Neural cell (in vitro differentiated cells): ENCODE measurements at regions not wholly inside any gene's neighbourhood (a gene's known extent, or its start where the extent isn't known, plus 50 kb on each side); places are given as distances from the start of the nearest gene placed in this dataset.

Experiments
- H2AFZ ChIP-seq: fragments of 200-600, 300-800 bp; sonication (generic), shearing (Covaris generic); 2 replicates; pipeline ENCODE4 v1.6.0; 2014; ENCODE audit warnings: low read depth, mild to moderate bottlenecking, antibody characterized with exemption, low read length, moderate library complexity
- H3F3A ChIP-seq: fragments of 200-600 bp; shearing (Covaris generic); 2 replicates; pipeline ENCODE4 v1.6.1; 2016; ENCODE audit warnings: mild to moderate bottlenecking, moderate library complexity, mixed read lengths, antibody characterized with exemption, low read length; ENCODE audit not compliant: insufficient read depth, poor library complexity, severe bottlenecking
- H3K27ac ChIP-seq: fragments of 200-600, 300-800 bp; sonication (generic), shearing (Covaris generic); 2 replicates; pipeline ENCODE4 v1.5.1; 2014; ENCODE audit warnings: mild to moderate bottlenecking, low read length, moderate library complexity
- H3K27me3 ChIP-seq: fragments of 300-800, 200-600 bp; sonication (generic), shearing (Covaris generic); 2 replicates; pipeline ENCODE4 v1.6.0; 2014; ENCODE audit warnings: mild to moderate bottlenecking, low read depth, low read length, moderate library complexity; ENCODE audit not compliant: insufficient read depth
- H3K36me3 ChIP-seq: fragments of 300-800, 200-600 bp; sonication (generic), shearing (Covaris generic); 2 replicates; pipeline ENCODE4 v1.5.1; 2014; ENCODE audit warnings: mild to moderate bottlenecking, antibody characterized with exemption, low read length, moderate library complexity; ENCODE audit not compliant: insufficient read depth
- H3K4me2 ChIP-seq: fragments of 300-800, 200-600 bp; sonication (generic), shearing (Covaris generic); 2 replicates; pipeline ENCODE4 v1.6.0; 2014; ENCODE audit warnings: mild to moderate bottlenecking, low read length
- H3K4me3 ChIP-seq: fragments of 300-800, 200-600 bp; sonication (generic), shearing (Covaris generic); 2 replicates; pipeline ENCODE4 v1.5.1; 2014; ENCODE audit warnings: mild to moderate bottlenecking, low read length, moderate library complexity
- H3K79me2 ChIP-seq: fragments of 200-600 bp; shearing (Covaris generic); replicated peaks from 2 replicates; pipeline ENCODE4 v1.6.0; 2014; ENCODE audit warnings: mild to moderate bottlenecking, low read length, moderate library complexity; ENCODE audit not compliant: insufficient read depth
- H3K9ac ChIP-seq: fragments of 300-800, 200-600 bp; sonication (generic), shearing (Covaris generic); 2 replicates; pipeline ENCODE4 v1.6.1; 2016; ENCODE audit warnings: mild to moderate bottlenecking, low read length, mixed read lengths
- H3K9me2 ChIP-seq: fragments of 200-600 bp; shearing (Covaris generic); 2 replicates; pipeline ENCODE4 v1.6.1; 2016; ENCODE audit warnings: mild to moderate bottlenecking, low read length, mixed read lengths; ENCODE audit not compliant: insufficient read depth
- H3K9me3 ChIP-seq: fragments of 200-600, 300-800 bp; sonication (generic), shearing (Covaris generic); 2 replicates; pipeline ENCODE4 v1.6.1; 2016; ENCODE audit warnings: mild to moderate bottlenecking, mixed run types, low read length, moderate library complexity, mixed read lengths
- H4K20me1 ChIP-seq: fragments of 200-600 bp; shearing (Covaris generic); 2 replicates; pipeline ENCODE4 v1.6.1; 2016; ENCODE audit warnings: mild to moderate bottlenecking, mixed run types; ENCODE audit not compliant: insufficient read depth
- EP300 ChIP-seq: fragments of 450-650 bp; conservative IDR thresholded peaks from 2 replicates; pipeline ENCODE4 v1.6.1; 2014; ENCODE audit warnings: antibody characterized with exemption, mild to moderate bottlenecking, moderate library complexity; ENCODE audit not compliant: poor library complexity, severe bottlenecking
- EZH2 ChIP-seq: fragments of 200-600, 300-800 bp; shearing (Covaris generic), sonication (generic); IDR thresholded peaks from 2 replicates; pipeline ENCODE4 v1.6.1; 2014; ENCODE audit warnings: antibody characterized with exemption, low read length, borderline replicate concordance, mild to moderate bottlenecking; ENCODE audit not compliant: insufficient read depth, poor library complexity, severe bottlenecking
- MXI1 ChIP-seq: fragments of 450-650 bp; conservative IDR thresholded peaks from 2 replicates; pipeline ENCODE4 v1.6.1; 2014; ENCODE audit warnings: antibody characterized with exemption, mild to moderate bottlenecking; ENCODE audit not compliant: poor library complexity, severe bottlenecking
- POLR2AphosphoS5 ChIP-seq: IDR thresholded peaks from 2 replicates; pipeline ENCODE4 v1.6.1; 2012
- RAD21 ChIP-seq: fragments of 450-650 bp; conservative IDR thresholded peaks from 2 replicates; pipeline ENCODE4 v1.6.1; 2014; ENCODE audit warnings: antibody characterized with exemption, mild to moderate bottlenecking, moderate library complexity
- SMC3 ChIP-seq: fragments of 450-650 bp; conservative IDR thresholded peaks from 2 replicates; pipeline ENCODE4 v1.6.1; 2014; ENCODE audit warnings: antibody characterized with exemption, mild to moderate bottlenecking, moderate library complexity; ENCODE audit not compliant: poor library complexity
- TAF1 ChIP-seq: IDR thresholded peaks from 2 replicates; pipeline ENCODE4 v1.6.1; 2012; ENCODE audit warnings: low read depth
- TF ChIP-seq, protein P1 (sequence below): fragments of 450-650 bp; IDR thresholded peaks from 2 replicates; pipeline ENCODE4 v1.5.1; 2014; ENCODE audit warnings: antibody characterized with exemption, mild to moderate bottlenecking, moderate library complexity; ENCODE audit not compliant: poor library complexity, severe bottlenecking
- TF ChIP-seq, protein P2 (sequence below): IDR thresholded peaks from 2 replicates; pipeline ENCODE4 v1.6.1; 2012; ENCODE audit warnings: borderline replicate concordance

DNA sequence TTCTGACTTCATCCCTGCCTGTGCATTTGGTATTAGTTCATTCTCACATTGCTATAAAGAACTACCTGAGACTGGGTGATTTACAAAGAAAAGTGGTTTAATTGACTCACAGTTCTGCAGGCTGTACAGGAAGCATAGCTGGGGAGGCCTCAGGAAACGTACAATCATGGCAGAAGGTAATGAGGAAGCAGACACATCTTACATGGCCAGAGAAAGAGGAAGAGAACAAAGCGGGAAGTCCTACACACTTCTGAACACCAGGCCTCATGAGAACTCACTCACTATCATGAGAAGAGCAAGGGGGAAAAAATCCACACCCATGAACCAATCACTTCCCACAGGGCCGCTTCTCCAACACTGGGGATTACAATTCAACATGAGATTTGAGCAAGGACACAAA is 303.9 kb downstream of the CBLN4 start:
- TF ChIP-seq MXI1 (no peak), EZH2 (no peak), SMC3 (no peak), EP300 (no peak), TAF1 (no peak), POLR2AphosphoS5 (no peak), RAD21 (no peak)
- TF ChIP-seq, protein P1, sequence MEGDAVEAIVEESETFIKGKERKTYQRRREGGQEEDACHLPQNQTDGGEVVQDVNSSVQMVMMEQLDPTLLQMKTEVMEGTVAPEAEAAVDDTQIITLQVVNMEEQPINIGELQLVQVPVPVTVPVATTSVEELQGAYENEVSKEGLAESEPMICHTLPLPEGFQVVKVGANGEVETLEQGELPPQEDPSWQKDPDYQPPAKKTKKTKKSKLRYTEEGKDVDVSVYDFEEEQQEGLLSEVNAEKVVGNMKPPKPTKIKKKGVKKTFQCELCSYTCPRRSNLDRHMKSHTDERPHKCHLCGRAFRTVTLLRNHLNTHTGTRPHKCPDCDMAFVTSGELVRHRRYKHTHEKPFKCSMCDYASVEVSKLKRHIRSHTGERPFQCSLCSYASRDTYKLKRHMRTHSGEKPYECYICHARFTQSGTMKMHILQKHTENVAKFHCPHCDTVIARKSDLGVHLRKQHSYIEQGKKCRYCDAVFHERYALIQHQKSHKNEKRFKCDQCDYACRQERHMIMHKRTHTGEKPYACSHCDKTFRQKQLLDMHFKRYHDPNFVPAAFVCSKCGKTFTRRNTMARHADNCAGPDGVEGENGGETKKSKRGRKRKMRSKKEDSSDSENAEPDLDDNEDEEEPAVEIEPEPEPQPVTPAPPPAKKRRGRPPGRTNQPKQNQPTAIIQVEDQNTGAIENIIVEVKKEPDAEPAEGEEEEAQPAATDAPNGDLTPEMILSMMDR = no peak
- TF ChIP-seq, protein P2, sequence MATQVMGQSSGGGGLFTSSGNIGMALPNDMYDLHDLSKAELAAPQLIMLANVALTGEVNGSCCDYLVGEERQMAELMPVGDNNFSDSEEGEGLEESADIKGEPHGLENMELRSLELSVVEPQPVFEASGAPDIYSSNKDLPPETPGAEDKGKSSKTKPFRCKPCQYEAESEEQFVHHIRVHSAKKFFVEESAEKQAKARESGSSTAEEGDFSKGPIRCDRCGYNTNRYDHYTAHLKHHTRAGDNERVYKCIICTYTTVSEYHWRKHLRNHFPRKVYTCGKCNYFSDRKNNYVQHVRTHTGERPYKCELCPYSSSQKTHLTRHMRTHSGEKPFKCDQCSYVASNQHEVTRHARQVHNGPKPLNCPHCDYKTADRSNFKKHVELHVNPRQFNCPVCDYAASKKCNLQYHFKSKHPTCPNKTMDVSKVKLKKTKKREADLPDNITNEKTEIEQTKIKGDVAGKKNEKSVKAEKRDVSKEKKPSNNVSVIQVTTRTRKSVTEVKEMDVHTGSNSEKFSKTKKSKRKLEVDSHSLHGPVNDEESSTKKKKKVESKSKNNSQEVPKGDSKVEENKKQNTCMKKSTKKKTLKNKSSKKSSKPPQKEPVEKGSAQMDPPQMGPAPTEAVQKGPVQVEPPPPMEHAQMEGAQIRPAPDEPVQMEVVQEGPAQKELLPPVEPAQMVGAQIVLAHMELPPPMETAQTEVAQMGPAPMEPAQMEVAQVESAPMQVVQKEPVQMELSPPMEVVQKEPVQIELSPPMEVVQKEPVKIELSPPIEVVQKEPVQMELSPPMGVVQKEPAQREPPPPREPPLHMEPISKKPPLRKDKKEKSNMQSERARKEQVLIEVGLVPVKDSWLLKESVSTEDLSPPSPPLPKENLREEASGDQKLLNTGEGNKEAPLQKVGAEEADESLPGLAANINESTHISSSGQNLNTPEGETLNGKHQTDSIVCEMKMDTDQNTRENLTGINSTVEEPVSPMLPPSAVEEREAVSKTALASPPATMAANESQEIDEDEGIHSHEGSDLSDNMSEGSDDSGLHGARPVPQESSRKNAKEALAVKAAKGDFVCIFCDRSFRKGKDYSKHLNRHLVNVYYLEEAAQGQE = no peak
- Histone ChIP-seq H3K4me3 (no peak overlapping the region), H4K20me1 (no peaks in the 10 kb centered on the region), H2AFZ (no peak overlapping the region), H3K79me2 (no peaks in the 10 kb centered on the region), H3K9ac (no peak overlapping the region), H3K27ac (no peak overlapping the region), H3K27me3 (no peaks in the 10 kb centered on the region), H3K36me3 (no peaks in the 10 kb centered on the region), H3K9me3 (no peaks in the 10 kb centered on the region), H3F3A (no peaks in the 10 kb centered on the region), H3K9me2 (no peaks in the 10 kb centered on the region), H3K4me2 (no peak overlapping the region)

DNA sequence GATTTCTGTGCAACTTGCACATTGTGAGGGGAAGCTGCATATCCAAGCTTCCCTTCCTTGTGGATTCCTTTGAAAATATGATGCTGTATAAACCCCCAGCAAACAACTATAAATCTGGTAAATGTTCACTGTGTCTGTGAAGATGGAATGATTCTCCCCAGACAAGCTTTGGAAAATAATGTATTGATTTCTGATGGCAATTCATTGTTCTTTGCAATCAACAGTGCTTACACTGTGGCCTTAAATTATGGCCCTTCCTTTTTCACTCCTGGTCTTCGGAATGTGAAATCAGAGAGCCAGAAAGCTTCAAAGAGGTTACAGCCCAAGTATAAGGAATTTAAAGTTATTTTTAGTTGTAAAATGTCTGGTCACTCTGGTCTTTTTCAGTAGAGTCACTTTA is 308.8 kb downstream of the CBLN4 start:
- H3K9me3 ChIP-seq = no peaks in the 10 kb centered on the region
- no peak overlapping the region for H3K9ac ChIP-seq
- H4K20me1 ChIP-seq = no peaks in the 10 kb centered on the region
- no peak overlapping the region for H2AFZ ChIP-seq
- H3K9me2 ChIP-seq = no peaks in the 10 kb centered on the region
- no peaks in the 10 kb centered on the region for H3K27me3 ChIP-seq
- no peak overlapping the region for H3K4me3 ChIP-seq
- H3K79me2 ChIP-seq = no peaks in the 10 kb centered on the region
- H3K27ac ChIP-seq = no peak overlapping the region
- no peak overlapping the region for H3K4me2 ChIP-seq
- no peaks in the 10 kb centered on the region for H3K36me3 ChIP-seq
- no peak for TF ChIP-seq POLR2AphosphoS5
- no peak for TF ChIP-seq MXI1
- no peaks in the 10 kb centered on the region for H3F3A ChIP-seq

DNA sequence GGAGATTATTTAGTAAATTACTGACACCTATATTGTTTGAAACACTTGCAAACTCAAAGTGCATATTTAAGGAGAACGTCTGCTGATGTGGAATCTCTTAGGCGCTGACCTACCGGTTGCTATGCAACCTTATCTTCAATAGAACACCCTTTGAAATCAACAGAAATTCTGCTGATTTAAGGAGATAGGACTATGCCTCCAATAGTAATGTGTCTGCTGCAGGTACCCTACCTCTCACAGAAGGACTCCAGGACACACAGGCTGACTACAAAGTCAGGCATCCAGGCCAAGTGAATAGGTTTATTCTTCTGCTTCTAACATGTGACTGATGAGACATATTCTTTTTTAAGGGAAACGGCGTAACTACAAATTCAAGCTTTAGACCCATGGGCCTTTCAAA is 311.7 kb downstream of the CBLN4 start:
- Histone ChIP-seq H3K9me2 (no peaks in the 10 kb centered on the region), H3K4me3 (no peak overlapping the region), H2AFZ (no peak overlapping the region), H3K4me2 (no peak overlapping the region), H4K20me1 (no peaks in the 10 kb centered on the region), H3K9me3 (no peaks in the 10 kb centered on the region), H3K79me2 (no peaks in the 10 kb centered on the region), H3K36me3 (no peaks in the 10 kb centered on the region), H3F3A (no peaks in the 10 kb centered on the region), H3K27me3 (no peaks in the 10 kb centered on the region), H3K9ac (no peak overlapping the region), H3K27ac (no peak overlapping the region)
- TF ChIP-seq, protein P1 = no peak
- TF ChIP-seq MXI1 (no peak), RAD21 (no peak), TAF1 (no peak), EZH2 (no peak), EP300 (no peak), POLR2AphosphoS5 (no peak)
- TF ChIP-seq, protein P2 = no peak
